A549 (cell line): ENCODE measurements at regions not wholly inside any gene's neighbourhood (a gene's known extent, or its start where the extent isn't known, plus 50 kb on each side); places are given as distances from the start of the nearest gene placed in this dataset.
"Not testable (repeated sequence)": the region's sequence is repeated elsewhere in the genome, so short reads cannot be mapped to it uniquely, and the experiment has no call there.

Source experiments
- ATAC-seq, 2 experiments: fragments of 200-7000 bp in 1 of 2; fragments of >200 bp in 1 of 2; cut with Nextera tagmentation in 1 of 2; cut with Tn5 transposase in 1 of 2; 3 replicates each; pipeline versions ENCODE4 v1.8.0 to v1.9.1; 2018 to 2020; ENCODE audit warnings: mild to moderate bottlenecking in 1 of 2, moderate library complexity in 1 of 2
- CTCF ChIA-PET: fragments of 300-600 bp; sonication (Branson Sonifier 250); formaldehyde crosslinking; extraction: SDS; loops from one replicate; lab custom pipeline; 2021; ENCODE audit warnings: antibody characterized with exemption, inconsistent platforms; lab: Yijun Ruan, JAX
- POLR2A ChIA-PET: fragments of 350-600 bp; formaldehyde crosslinking; extraction: SDS; loops from one replicate; lab custom pipeline; 2021; ENCODE audit warnings: antibody characterized with exemption, inconsistent platforms; lab: Yijun Ruan, JAX
- DNase-seq, 2 experiments: peaks; one replicate each; pipeline versions ENCODE4 v3.0.0 to v3.0.0-alpha.2; 2011 to 2016; ENCODE audit warnings: low read depth in 1 of 2, low spot score in 1 of 2
- FAIRE-seq: peaks from 2 replicates; lab custom pipeline; 2011; peaks lifted over from hg19 to GRCh38; lab: Jason Lieb, UNC
- H3K27ac ChIP-seq, 2 experiments: fragments of >200 bp; sonication (Bioruptor Twin); formaldehyde crosslinking; 3 replicates each; pipeline ENCODE4 v1.5.1; 2016 to 2017
- H3K4me1 ChIP-seq: fragments of >200 bp; sonication (Bioruptor Twin); formaldehyde crosslinking; 3 replicates; pipeline ENCODE4 v1.6.1; 2016
- H3K4me2 ChIP-seq: fragments of >200 bp; sonication (Bioruptor Twin); formaldehyde crosslinking; 3 replicates; pipeline ENCODE4 v1.6.1; 2016
- H3K4me3 ChIP-seq: fragments of >200 bp; sonication (Bioruptor Twin); formaldehyde crosslinking; 3 replicates; pipeline ENCODE4 v1.5.1; 2016
- H3K9me3 ChIP-seq: fragments of >200 bp; sonication (Bioruptor Twin); formaldehyde crosslinking; 3 replicates; pipeline ENCODE4 v1.6.1; 2016
- BHLHE40 ChIP-seq: IDR thresholded peaks from 2 replicates; pipeline ENCODE4 v1.6.1; 2012; ENCODE audit warnings: low read depth, low read length, inconsistent platforms
- CBX8 ChIP-seq: fragments of 200-600 bp; sonication (generic); IDR thresholded peaks from 2 replicates; pipeline ENCODE4 v1.6.1; 2016
- CEBPB ChIP-seq, 2 experiments: fragments of >200 bp in 1 of 2; sonication (Bioruptor Twin) in 1 of 2; formaldehyde crosslinking in 1 of 2; IDR thresholded peaks; 2 replicates each; pipeline ENCODE4 v1.6.1; 2012 to 2016
- CHD4 ChIP-seq: fragments of 200-600 bp; sonication (generic); IDR thresholded peaks from 2 replicates; pipeline ENCODE4 v1.6.1; 2016; ENCODE audit warnings: antibody characterized with exemption, mild to moderate bottlenecking, borderline replicate concordance
- EHF ChIP-seq: fragments of 250-450 bp; sonication (Bioruptor Pico); IDR thresholded peaks from 2 replicates; pipeline ENCODE4 v1.5.0; 2020; ENCODE audit warnings: mild to moderate bottlenecking
- EHMT2 ChIP-seq: fragments of 200-600 bp; sonication (generic); IDR thresholded peaks from 2 replicates; pipeline ENCODE4 v1.6.1; 2016; ENCODE audit warnings: antibody characterized with exemption, low read depth, mild to moderate bottlenecking, moderate library complexity
- ESRRA ChIP-seq: fragments of 150-350 bp; IDR thresholded peaks from 2 replicates; pipeline ENCODE4 v1.6.1; 2014; ENCODE audit warnings: mild to moderate bottlenecking, low read length, borderline replicate concordance
- GATA3 ChIP-seq: IDR thresholded peaks from 2 replicates; pipeline ENCODE4 v1.6.1; 2012; ENCODE audit warnings: borderline replicate concordance
- HDAC2 ChIP-seq: fragments of 200-600 bp; sonication (generic); IDR thresholded peaks from 2 replicates; pipeline ENCODE4 v1.6.1; 2016
- HOXA7 ChIP-seq: fragments of 250-450 bp; sonication (Bioruptor Pico); IDR thresholded peaks from 2 replicates; pipeline ENCODE4 v1.5.0; 2020; ENCODE audit warnings: mild to moderate bottlenecking, moderate library complexity
- HOXB13 ChIP-seq: fragments of 250-450 bp; sonication (Bioruptor Pico); IDR thresholded peaks from 2 replicates; pipeline ENCODE4 v1.5.0; 2020; ENCODE audit warnings: low read depth, mild to moderate bottlenecking, moderate library complexity
- KDM1A ChIP-seq: fragments of 200-600 bp; sonication (generic); IDR thresholded peaks from 2 replicates; pipeline ENCODE4 v1.6.1; 2016; ENCODE audit warnings: low read depth, mild to moderate bottlenecking
- KDM5A ChIP-seq: fragments of 200-600 bp; sonication (generic); IDR thresholded peaks from 2 replicates; pipeline ENCODE4 v1.6.1; 2016; ENCODE audit warnings: antibody characterized with exemption, mild to moderate bottlenecking
- MAFK ChIP-seq: fragments of 450-650 bp; IDR thresholded peaks from 2 replicates; pipeline ENCODE4 v1.6.1; 2014; ENCODE audit not compliant: partially characterized antibody
- MAZ ChIP-seq: fragments of 150-350 bp; IDR thresholded peaks from 2 replicates; pipeline ENCODE4 v1.6.1; 2014; ENCODE audit warnings: antibody characterized with exemption, low read depth, low read length, borderline replicate concordance
- NPAS2 ChIP-seq: fragments of 250-450 bp; sonication (Bioruptor Pico); IDR thresholded peaks from 2 replicates; pipeline ENCODE4 v1.8.0; 2022; ENCODE audit warnings: mild to moderate bottlenecking, moderate library complexity, borderline replicate concordance
- PHF8 ChIP-seq: fragments of 200-600 bp; sonication (generic); IDR thresholded peaks from 2 replicates; pipeline ENCODE4 v1.6.1; 2016; ENCODE audit warnings: low read depth, mild to moderate bottlenecking, antibody characterized with exemption, moderate library complexity, borderline replicate concordance
- POLR2A ChIP-seq: IDR thresholded peaks from 2 replicates; pipeline ENCODE4 v1.6.1; 2012; ENCODE audit warnings: mild to moderate bottlenecking, low read length
- RAD21 ChIP-seq, 2 experiments: fragments of >200 bp in 1 of 2; sonication (Bioruptor Twin) in 1 of 2; formaldehyde crosslinking in 1 of 2; IDR thresholded peaks in 1 of 2; conservative IDR thresholded peaks in 1 of 2; 2 replicates in 1 of 2; 3 replicates in 1 of 2; pipeline ENCODE4 v1.6.1; 2012 to 2018; ENCODE audit warnings: inconsistent platforms in 1 of 2
- RARB ChIP-seq: fragments of 250-450 bp; sonication (Bioruptor Pico); IDR thresholded peaks from 2 replicates; pipeline ENCODE4 v1.8.0; 2021; ENCODE audit warnings: mild to moderate bottlenecking, moderate library complexity
- RCOR1 ChIP-seq: fragments of 150-350 bp; IDR thresholded peaks from 2 replicates; pipeline ENCODE4 v1.6.1; 2014; ENCODE audit warnings: antibody characterized with exemption, low read length, low read depth
- SMC3 ChIP-seq: fragments of >200 bp; sonication (Bioruptor Twin); formaldehyde crosslinking; IDR thresholded peaks from 3 replicates; pipeline ENCODE4 v1.6.1; 2018; ENCODE audit warnings: inconsistent platforms
- ZNF302 ChIP-seq: fragments of 250-450 bp; sonication (Bioruptor Pico); IDR thresholded peaks from 2 replicates; pipeline ENCODE4 v1.9.0; 2021; ENCODE audit warnings: inconsistent platforms, mild to moderate bottlenecking, moderate library complexity
- ZSCAN20 ChIP-seq: fragments of 250-450 bp; sonication (Bioruptor Pico); IDR thresholded peaks from 2 replicates; pipeline ENCODE4 v1.8.0; 2022; ENCODE audit warnings: mild to moderate bottlenecking, moderate library complexity
- WGBS: methylation state at CpG from one replicate; pipeline ENCODE4 v1.1.6; 2017; ENCODE audit errors: missing lambda C conversion rate; 5-methylcytosine and 5-hydroxymethylcytosine counted together
- TF ChIP-seq, protein P1 (sequence below): fragments of >200 bp; sonication (Bioruptor Twin); formaldehyde crosslinking; IDR thresholded peaks from 3 replicates; pipeline ENCODE4 v1.5.1; 2016
- TF ChIP-seq, protein P2 (sequence below): fragments of 150-350 bp; IDR thresholded peaks from 2 replicates; pipeline ENCODE4 v1.6.1; 2014; ENCODE audit warnings: low read depth, mild to moderate bottlenecking, low read length

DNA sequence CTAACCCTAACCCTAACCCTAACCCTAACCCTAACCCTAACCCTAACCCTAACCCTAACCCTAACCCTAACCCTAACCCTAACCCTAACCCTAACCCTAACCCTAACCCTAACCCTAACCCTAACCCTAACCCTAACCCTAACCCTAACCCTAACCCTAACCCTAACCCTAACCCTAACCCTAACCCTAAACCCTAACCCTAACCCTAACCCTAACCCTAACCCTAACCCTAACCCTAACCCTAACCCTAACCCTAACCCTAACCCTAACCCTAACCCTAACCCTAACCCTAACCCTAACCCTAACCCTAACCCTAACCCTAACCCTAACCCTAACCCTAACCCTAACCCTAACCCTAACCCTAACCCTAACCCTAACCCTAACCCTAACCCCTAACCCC lies 80.6 kb upstream of the PLEKHG4B start:
- H3K9me3 ChIP-seq, H3K27ac ChIP-seq, H3K4me1 ChIP-seq, POLR2A ChIA-PET, H3K4me3 ChIP-seq, ATAC-seq, CTCF ChIA-PET, DNase-seq, H3K4me2 ChIP-seq, FAIRE-seq: not testable (repeated sequence)

DNA sequence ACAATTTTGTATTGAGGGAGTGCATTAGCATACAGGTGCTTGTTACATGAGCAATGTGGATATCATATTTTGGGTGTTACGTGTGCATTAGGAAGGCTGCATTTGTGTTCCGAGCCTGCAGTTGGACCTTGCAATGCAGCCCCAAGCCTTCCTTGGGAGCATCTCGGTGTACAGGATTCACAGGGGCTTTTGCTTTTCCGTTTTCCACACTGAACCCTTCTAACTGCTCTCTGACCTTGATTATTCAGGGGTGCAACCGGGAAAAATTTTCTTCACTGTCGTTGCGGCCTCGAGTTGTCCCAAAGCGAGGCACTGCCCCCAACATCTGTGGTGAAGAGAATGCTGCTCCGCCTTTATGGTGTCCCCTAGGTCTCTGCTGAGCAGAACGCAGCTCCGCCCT lies 80.1 kb upstream of the PLEKHG4B start:
- FAIRE-seq: no peak
- H3K27ac ChIP-seq: no peak overlapping the region
- POLR2A ChIA-PET: no interaction called here
- no peak overlapping the region for H3K4me3 ChIP-seq
- CTCF ChIA-PET: no interaction called here
- no peak for TF ChIP-seq SMC3
- TF ChIP-seq HOXA7 (CRISPR knock-in tag): no peak
- TF ChIP-seq, protein P1, sequence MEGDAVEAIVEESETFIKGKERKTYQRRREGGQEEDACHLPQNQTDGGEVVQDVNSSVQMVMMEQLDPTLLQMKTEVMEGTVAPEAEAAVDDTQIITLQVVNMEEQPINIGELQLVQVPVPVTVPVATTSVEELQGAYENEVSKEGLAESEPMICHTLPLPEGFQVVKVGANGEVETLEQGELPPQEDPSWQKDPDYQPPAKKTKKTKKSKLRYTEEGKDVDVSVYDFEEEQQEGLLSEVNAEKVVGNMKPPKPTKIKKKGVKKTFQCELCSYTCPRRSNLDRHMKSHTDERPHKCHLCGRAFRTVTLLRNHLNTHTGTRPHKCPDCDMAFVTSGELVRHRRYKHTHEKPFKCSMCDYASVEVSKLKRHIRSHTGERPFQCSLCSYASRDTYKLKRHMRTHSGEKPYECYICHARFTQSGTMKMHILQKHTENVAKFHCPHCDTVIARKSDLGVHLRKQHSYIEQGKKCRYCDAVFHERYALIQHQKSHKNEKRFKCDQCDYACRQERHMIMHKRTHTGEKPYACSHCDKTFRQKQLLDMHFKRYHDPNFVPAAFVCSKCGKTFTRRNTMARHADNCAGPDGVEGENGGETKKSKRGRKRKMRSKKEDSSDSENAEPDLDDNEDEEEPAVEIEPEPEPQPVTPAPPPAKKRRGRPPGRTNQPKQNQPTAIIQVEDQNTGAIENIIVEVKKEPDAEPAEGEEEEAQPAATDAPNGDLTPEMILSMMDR: no peak
- no peak for TF ChIP-seq EHMT2
- TF ChIP-seq RCOR1: no peak
- no peak for TF ChIP-seq ZNF302 (CRISPR knock-in tag)
- TF ChIP-seq POLR2A: no peak
- TF ChIP-seq HOXB13 (CRISPR knock-in tag): no peak
- no peak for TF ChIP-seq PHF8
- no peak for TF ChIP-seq CHD4
- TF ChIP-seq ZSCAN20 (CRISPR knock-in tag): no peak
- no peak for TF ChIP-seq CBX8
- H3K4me2 ChIP-seq: no peak overlapping the region
- DNase-seq: peak in 1 of 2 experiments; percentile 45
- no peak; a peak in 1 of 6 replicates for ATAC-seq
- H3K4me1 ChIP-seq: no peaks in the 10 kb centered on the region
- WGBS: 74% methylated on average over 12 of the region's 12 CpGs
- no peaks in the 10 kb centered on the region for H3K9me3 ChIP-seq

DNA sequence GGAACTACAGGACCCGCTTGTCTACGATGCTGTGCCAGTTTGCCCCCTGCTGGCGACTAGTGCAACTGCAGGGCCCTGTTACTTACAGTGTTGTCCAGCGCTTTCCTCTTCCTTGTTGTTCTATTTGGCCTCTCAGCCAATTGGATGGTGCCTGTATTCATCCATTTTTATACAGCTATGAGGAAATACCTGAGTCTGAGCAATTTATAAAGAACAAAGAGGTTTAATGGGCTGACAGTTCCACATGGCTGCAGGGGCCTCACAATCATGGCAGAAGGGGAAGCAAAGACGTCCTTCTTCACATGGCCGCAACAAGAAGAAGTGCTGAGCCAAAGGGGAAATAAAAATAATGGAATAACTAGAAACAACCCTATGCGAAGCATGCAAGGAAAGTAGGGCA lies 78.7 kb upstream of the PLEKHG4B start:
- ChIA-PET CTCF (no interaction called here), POLR2A (no interaction called here)
- ATAC-seq (no peak), FAIRE-seq (no peak), DNase-seq (no peak)
- Histone ChIP-seq H3K27ac (no peak overlapping the region), H3K4me1 (no peaks in the 10 kb centered on the region), H3K4me2 (no peak overlapping the region), H3K9me3 (no peaks in the 10 kb centered on the region), H3K4me3 (no peak overlapping the region)
- no peak for TF ChIP-seq KDM5A
- TF ChIP-seq PHF8: no peak
- no peak for TF ChIP-seq RARB (CRISPR knock-in tag)
- TF ChIP-seq CHD4: no peak
- TF ChIP-seq EHF (CRISPR knock-in tag): no peak
- no peak for TF ChIP-seq HDAC2
- no peak for TF ChIP-seq GATA3
- TF ChIP-seq, protein P2, sequence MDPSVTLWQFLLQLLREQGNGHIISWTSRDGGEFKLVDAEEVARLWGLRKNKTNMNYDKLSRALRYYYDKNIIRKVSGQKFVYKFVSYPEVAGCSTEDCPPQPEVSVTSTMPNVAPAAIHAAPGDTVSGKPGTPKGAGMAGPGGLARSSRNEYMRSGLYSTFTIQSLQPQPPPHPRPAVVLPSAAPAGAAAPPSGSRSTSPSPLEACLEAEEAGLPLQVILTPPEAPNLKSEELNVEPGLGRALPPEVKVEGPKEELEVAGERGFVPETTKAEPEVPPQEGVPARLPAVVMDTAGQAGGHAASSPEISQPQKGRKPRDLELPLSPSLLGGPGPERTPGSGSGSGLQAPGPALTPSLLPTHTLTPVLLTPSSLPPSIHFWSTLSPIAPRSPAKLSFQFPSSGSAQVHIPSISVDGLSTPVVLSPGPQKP: no peak
- TF ChIP-seq HOXA7 (CRISPR knock-in tag): no peak
- TF ChIP-seq KDM1A: no peak
- no peak for TF ChIP-seq MAFK
- no peak for TF ChIP-seq BHLHE40
- TF ChIP-seq POLR2A: no peak
- no peak for TF ChIP-seq MAZ
- no peak for TF ChIP-seq CEBPB (IDR thresholded peaks at IDR 0.05)
- no peak for TF ChIP-seq EHMT2
- TF ChIP-seq ESRRA: no peak
- TF ChIP-seq, protein P1: no peak
- no peak for TF ChIP-seq NPAS2 (CRISPR knock-in tag)
- no peak for TF ChIP-seq RAD21 (conservative IDR thresholded peaks at IDR 0.05 in 1 of 2, IDR thresholded peaks at IDR 0.05 in 1 of 2)
- WGBS: 48% methylated on average over 7 of the region's 7 CpGs

DNA sequence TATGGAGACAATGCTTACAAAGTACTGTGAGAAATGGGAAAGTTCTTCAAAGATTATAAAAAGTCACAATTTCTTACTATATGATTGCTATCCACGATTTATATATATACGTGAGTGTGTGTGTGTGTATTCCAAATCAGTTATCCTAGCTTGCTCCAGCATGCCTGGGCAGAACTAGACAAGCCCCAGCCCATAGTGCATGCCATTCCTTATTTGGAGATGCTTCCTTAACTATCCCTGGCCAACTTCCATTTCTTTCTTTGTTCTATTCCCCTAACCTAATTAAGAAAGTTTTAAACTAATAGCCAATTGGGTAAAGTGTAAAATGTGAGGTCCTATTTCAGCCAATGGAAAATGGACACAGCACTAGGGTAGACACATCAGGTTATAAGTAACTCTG lies 77.3 kb upstream of the PLEKHG4B start:
- POLR2A ChIA-PET, CTCF ChIA-PET, DNase-seq, H3K4me3 ChIP-seq, H3K4me1 ChIP-seq, H3K27ac ChIP-seq, FAIRE-seq, H3K9me3 ChIP-seq, H3K4me2 ChIP-seq, ATAC-seq: not testable (repeated sequence)
- WGBS: 14% methylated on average over 2 of the region's 2 CpGs

DNA sequence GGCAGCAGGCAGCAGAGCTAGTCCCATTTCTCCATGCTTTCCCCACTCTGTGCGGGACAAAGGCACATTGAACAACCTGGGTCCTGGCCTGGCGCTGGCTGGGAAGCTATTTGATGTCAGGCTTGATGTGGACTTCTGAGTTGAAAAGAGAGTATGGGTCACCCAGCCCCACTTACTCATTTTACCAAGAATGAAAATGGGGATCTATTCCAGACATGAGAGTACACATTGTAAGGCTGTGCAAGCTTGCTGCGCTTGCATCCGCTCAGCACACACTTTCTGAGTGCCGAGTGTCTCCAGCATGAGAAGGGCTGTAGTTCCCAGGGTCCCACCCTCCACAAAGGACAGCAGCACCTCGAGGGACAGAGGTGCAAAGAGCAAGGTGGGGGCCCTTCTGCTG lies 71.7 kb upstream of the PLEKHG4B start:
- H3K9me3 ChIP-seq, DNase-seq, ATAC-seq, H3K4me3 ChIP-seq, H3K4me1 ChIP-seq, H3K27ac ChIP-seq, H3K4me2 ChIP-seq, FAIRE-seq, POLR2A ChIA-PET: not testable (repeated sequence)
- CTCF ChIA-PET: interaction anchor here (0.6 to 2.8 kb wide), 2 partner anchors 15 to 168 kb away, joined by 3 to 7 read pairs; no protein-coding TSS in a partner anchor
- 60% methylated on average over 5 of the region's 6 CpGs for WGBS
